OCI-LY1 (cell line): ENCODE measurements at regions not wholly inside any gene's neighbourhood (a gene's known extent, or its start where the extent isn't known, plus 50 kb on each side); places are given as distances from the start of the nearest gene placed in this dataset.

Source experiments
- H2AFZ ChIP-seq: fragments of 200-600 bp; sonication (generic), shearing (Covaris generic); 2 replicates; pipeline ENCODE4 v1.6.0; 2014; ENCODE audit warnings: antibody characterized with exemption, mild to moderate bottlenecking, low read length
- H3F3A ChIP-seq: fragments of 200-600 bp; sonication (generic), shearing (Covaris generic); 2 replicates; pipeline ENCODE4 v1.6.0; 2014; ENCODE audit warnings: mild to moderate bottlenecking, antibody characterized with exemption, low read length, moderate library complexity; ENCODE audit not compliant: insufficient read depth
- H3K27ac ChIP-seq: fragments of 200-600 bp; sonication (generic); 2 replicates; pipeline ENCODE4 v1.5.1; 2014; ENCODE audit warnings: low read length, mixed run types, mild to moderate bottlenecking, low read depth; ENCODE audit not compliant: poor library complexity, severe bottlenecking
- H3K27me3 ChIP-seq: fragments of 200-600 bp; sonication (generic); 2 replicates; pipeline ENCODE4 v1.6.0; 2014; ENCODE audit warnings: antibody characterized with exemption, mild to moderate bottlenecking, low read length, moderate library complexity; ENCODE audit not compliant: insufficient read depth
- H3K36me3 ChIP-seq: fragments of 200-600 bp; sonication (generic); 2 replicates; pipeline ENCODE4 v1.6.1; 2014; ENCODE audit warnings: mild to moderate bottlenecking, antibody characterized with exemption, low read length, moderate library complexity, mixed read lengths; ENCODE audit not compliant: insufficient read depth
- H3K4me1 ChIP-seq: fragments of 200-600 bp; sonication (generic); 2 replicates; pipeline ENCODE4 v1.5.1; 2014; ENCODE audit warnings: mild to moderate bottlenecking, low read length, moderate library complexity; ENCODE audit not compliant: insufficient read depth, severe bottlenecking
- H3K4me2 ChIP-seq: fragments of 200-600 bp; sonication (generic), shearing (Covaris generic); 2 replicates; pipeline ENCODE4 v1.6.1; 2014; ENCODE audit warnings: low read length
- H3K4me3 ChIP-seq: fragments of 200-600 bp; sonication (generic); 2 replicates; pipeline ENCODE4 v1.5.1; 2014; ENCODE audit warnings: low read length, low read depth, mild to moderate bottlenecking, mixed read lengths; ENCODE audit not compliant: poor library complexity, severe bottlenecking
- H3K79me2 ChIP-seq: fragments of 200-600 bp; shearing (Covaris generic); 2 replicates; pipeline ENCODE4 v1.6.1; 2016; ENCODE audit warnings: mixed run types, low read length, mixed read lengths; ENCODE audit not compliant: insufficient read depth
- H3K9ac ChIP-seq: fragments of 200-600 bp; sonication (generic), shearing (Covaris generic); 2 replicates; pipeline ENCODE4 v1.6.1; 2014; ENCODE audit warnings: mild to moderate bottlenecking, low read length, mixed read lengths
- H3K9me2 ChIP-seq: fragments of 200-600 bp; sonication (generic), shearing (Covaris generic); 2 replicates; pipeline ENCODE4 v1.6.1; 2014; ENCODE audit warnings: low read depth, mild to moderate bottlenecking, low read length, mixed read lengths
- H3K9me3 ChIP-seq: fragments of 200-600 bp; shearing (Covaris generic); 2 replicates; pipeline ENCODE4 v1.6.1; 2014; ENCODE audit warnings: low read length, mixed read lengths
- H4K20me1 ChIP-seq: fragments of 200-600 bp; sonication (generic), shearing (Covaris generic); 2 replicates; pipeline ENCODE4 v1.6.0; 2016; ENCODE audit warnings: mild to moderate bottlenecking, low read length; ENCODE audit not compliant: insufficient read depth
- EZH2 ChIP-seq: fragments of 200-600 bp; sonication (generic), shearing (Covaris generic); IDR thresholded peaks from 2 replicates; pipeline ENCODE4 v1.8.0; 2017; ENCODE audit warnings: borderline replicate concordance, mixed run types, mild to moderate bottlenecking, antibody characterized with exemption, low read length, moderate library complexity, mixed read lengths
- TF ChIP-seq, protein P1 (sequence below): fragments of 200-600 bp; sonication (generic), shearing (Covaris generic); IDR thresholded peaks from 2 replicates; pipeline ENCODE4 v1.5.1; 2017; ENCODE audit warnings: mild to moderate bottlenecking, antibody characterized with exemption, low read length, moderate library complexity, mixed read lengths

DNA sequence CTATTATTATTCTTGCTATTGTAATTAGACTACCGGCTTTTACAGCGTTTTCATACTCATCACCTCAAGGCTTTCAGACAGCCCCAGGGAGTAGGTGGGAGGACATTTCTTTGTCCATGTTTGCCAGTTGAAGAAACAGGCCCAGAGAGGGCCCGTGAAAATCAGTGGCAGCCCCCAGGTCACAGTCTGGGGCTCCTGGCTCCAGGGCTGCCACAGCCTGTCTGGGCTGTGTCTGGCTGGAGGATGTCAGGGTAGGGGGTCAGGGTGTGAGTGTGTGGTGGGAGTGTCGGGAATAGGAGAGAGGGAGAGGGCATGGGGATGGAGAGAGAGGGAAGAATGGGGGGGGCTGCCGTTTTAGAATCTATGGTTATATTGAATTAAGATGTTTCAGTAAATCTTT lies 118.2 kb upstream of the TLE3 start:
- H3K27me3 ChIP-seq: peaks cover 7% of the 10 kb centered on the region
- H3K4me2 ChIP-seq: no peak overlapping the region
- no peaks in the 10 kb centered on the region for H3K9me2 ChIP-seq
- H2AFZ ChIP-seq: no peak overlapping the region
- H3K27ac ChIP-seq: no peak overlapping the region
- H3K36me3 ChIP-seq: no peaks in the 10 kb centered on the region
- H3K9me3 ChIP-seq: no peaks in the 10 kb centered on the region
- no peaks in the 10 kb centered on the region for H4K20me1 ChIP-seq
- no peak overlapping the region for H3K4me3 ChIP-seq
- no peak for TF ChIP-seq EZH2
- TF ChIP-seq, protein P1, sequence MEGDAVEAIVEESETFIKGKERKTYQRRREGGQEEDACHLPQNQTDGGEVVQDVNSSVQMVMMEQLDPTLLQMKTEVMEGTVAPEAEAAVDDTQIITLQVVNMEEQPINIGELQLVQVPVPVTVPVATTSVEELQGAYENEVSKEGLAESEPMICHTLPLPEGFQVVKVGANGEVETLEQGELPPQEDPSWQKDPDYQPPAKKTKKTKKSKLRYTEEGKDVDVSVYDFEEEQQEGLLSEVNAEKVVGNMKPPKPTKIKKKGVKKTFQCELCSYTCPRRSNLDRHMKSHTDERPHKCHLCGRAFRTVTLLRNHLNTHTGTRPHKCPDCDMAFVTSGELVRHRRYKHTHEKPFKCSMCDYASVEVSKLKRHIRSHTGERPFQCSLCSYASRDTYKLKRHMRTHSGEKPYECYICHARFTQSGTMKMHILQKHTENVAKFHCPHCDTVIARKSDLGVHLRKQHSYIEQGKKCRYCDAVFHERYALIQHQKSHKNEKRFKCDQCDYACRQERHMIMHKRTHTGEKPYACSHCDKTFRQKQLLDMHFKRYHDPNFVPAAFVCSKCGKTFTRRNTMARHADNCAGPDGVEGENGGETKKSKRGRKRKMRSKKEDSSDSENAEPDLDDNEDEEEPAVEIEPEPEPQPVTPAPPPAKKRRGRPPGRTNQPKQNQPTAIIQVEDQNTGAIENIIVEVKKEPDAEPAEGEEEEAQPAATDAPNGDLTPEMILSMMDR: no peak
- no peak overlapping the region for H3K9ac ChIP-seq
- no peaks in the 10 kb centered on the region for H3K79me2 ChIP-seq
- no peaks in the 10 kb centered on the region for H3K4me1 ChIP-seq
- no peaks in the 10 kb centered on the region for H3F3A ChIP-seq

DNA sequence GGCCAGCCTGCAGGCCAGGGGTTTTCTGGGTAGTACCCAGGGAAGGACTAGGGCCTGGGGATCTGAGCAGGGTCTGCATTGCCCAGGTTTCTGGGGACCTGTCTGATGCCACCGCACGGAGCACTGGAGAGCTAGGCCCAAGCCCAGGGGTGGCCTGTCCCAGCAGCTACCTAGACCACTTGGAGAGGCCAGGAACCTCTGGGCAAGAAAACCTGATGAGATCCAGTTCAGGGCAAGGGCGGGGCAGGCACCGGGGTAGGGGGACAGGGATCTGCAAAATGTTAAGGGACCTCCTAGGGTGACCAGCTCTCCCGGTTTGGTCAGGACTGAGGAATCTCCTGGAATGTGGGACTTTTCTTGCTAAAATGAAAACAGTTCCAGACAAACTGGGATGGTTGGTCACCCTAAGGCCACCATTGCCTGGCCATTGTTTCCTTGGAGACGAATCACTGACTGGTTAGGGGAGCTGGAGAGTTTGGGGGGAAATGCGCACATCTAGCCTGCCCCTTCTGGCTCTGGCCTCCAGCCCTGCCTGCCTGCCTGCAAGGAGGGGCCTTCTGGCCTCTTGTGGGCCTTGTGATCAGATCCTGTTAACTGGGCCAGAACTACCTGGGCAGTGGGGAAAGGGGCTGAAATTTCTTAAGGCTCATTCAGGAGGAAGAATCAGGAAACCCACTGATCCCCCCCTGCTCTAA lies 117.4 kb upstream of the TLE3 start:
- no peaks in the 10 kb centered on the region for H3K4me1 ChIP-seq
- no peak overlapping the region for H3K4me2 ChIP-seq
- no peaks in the 10 kb centered on the region for H4K20me1 ChIP-seq
- no peaks in the 10 kb centered on the region for H3K9me3 ChIP-seq
- H3K9ac ChIP-seq: no peak overlapping the region
- no peaks in the 10 kb centered on the region for H3F3A ChIP-seq
- H3K9me2 ChIP-seq: no peaks in the 10 kb centered on the region
- H2AFZ ChIP-seq: no peak overlapping the region
- H3K4me3 ChIP-seq: no peak overlapping the region
- no peaks in the 10 kb centered on the region for H3K79me2 ChIP-seq
- TF ChIP-seq, protein P1: no peak
- no peak for TF ChIP-seq EZH2
- H3K27me3 ChIP-seq: peaks cover 7% of the 10 kb centered on the region
- no peaks in the 10 kb centered on the region for H3K36me3 ChIP-seq
- no peak overlapping the region for H3K27ac ChIP-seq

DNA sequence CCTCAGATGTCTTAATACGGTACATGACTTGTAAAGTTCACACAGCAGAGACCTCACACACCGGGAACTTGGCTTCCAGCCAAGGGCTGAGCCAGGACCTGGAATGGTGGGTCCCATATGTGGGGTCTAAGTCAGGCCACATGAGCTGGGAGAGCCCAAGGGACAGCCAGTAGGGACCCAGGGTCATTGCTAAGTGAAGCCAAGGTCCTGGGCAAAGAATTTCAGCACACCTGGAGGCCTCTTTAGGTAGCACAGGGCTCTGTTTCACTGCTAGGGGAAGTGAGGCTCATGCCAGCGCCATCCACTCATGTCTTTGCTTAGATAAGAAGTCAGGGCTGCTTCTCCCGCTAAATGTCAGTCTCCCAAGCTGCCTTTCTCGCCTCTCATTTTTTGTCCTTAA lies 116.6 kb upstream of the TLE3 start:
- Histone ChIP-seq H2AFZ (no peak overlapping the region), H3K4me3 (no peak overlapping the region), H3K4me1 (no peaks in the 10 kb centered on the region), H3K9me2 (no peaks in the 10 kb centered on the region), H3K27ac (no peak overlapping the region), H4K20me1 (no peaks in the 10 kb centered on the region), H3K9ac (no peak overlapping the region), H3K79me2 (no peaks in the 10 kb centered on the region), H3K36me3 (no peaks in the 10 kb centered on the region), H3K27me3 (peaks cover 7% of the 10 kb centered on the region), H3F3A (no peaks in the 10 kb centered on the region), H3K9me3 (no peaks in the 10 kb centered on the region), H3K4me2 (no peak overlapping the region)
- TF ChIP-seq EZH2: no peak
- TF ChIP-seq, protein P1: peak; percentile 27; the same call in 1 of the 2 replicates
